ENCODE measurements at regions not wholly inside any gene's neighbourhood (a gene's known extent, or its start where the extent isn't known, plus 50 kb on each side); places are given as distances from the start of the nearest gene placed in this dataset.

GRCh38 chr2:147101941-147102790 is 742.7 kb upstream of the ACVR2A start:
- DNase-seq: no peak

GRCh38 chr2:147100406-147101035 is 744.3 kb upstream of the ACVR2A start:
- no peak for DNase-seq

- DNase-seq: no peak
These were observed 745.0 kb upstream of the ACVR2A start for GRCh38 chr2:147099845-147100244.

GRCh38 chr2:147098940-147099339 is 745.9 kb upstream of the ACVR2A start:
- DNase-seq: no peak

GRCh38 chr2:147097747-147098146 is 747.1 kb upstream of the ACVR2A start:
- no peak for DNase-seq

- no peak for DNase-seq
These were observed 748.2 kb upstream of the ACVR2A start for GRCh38 chr2:147096671-147097070.

- no peak for DNase-seq
These were observed 749.5 kb upstream of the ACVR2A start for GRCh38 chr2:147095376-147095775.

- no peak for DNase-seq
These were observed 750.8 kb upstream of the ACVR2A start for GRCh38 chr2:147094077-147094476.

GRCh38 chr2:147092266-147092665 is 752.6 kb upstream of the ACVR2A start:
- DNase-seq: no peak

GRCh38 chr2:147091448-147091847 is 753.4 kb upstream of the ACVR2A start:
- DNase-seq: no peak

- no peak for DNase-seq
These were observed 756.0 kb upstream of the ACVR2A start for GRCh38 chr2:147088871-147089270.

- DNase-seq: no peak
These were observed 758.1 kb upstream of the ACVR2A start for GRCh38 chr2:147086715-147087114.

- no peak for DNase-seq
These were observed 761.2 kb upstream of the ACVR2A start for GRCh38 chr2:147083664-147084063.

- DNase-seq: peak; percentile 58
These were observed 761.8 kb upstream of the ACVR2A start for GRCh38 chr2:147082850-147083522.

- DNase-seq: no peak
These were observed 763.0 kb upstream of the ACVR2A start for GRCh38 chr2:147081831-147082230.

GRCh38 chr2:147076634-147077033 is 768.2 kb upstream of the ACVR2A start:
- DNase-seq: peak; percentile 56

GRCh38 chr2:147068071-147068470 is 776.8 kb upstream of the ACVR2A start:
- no peak for DNase-seq

- DNase-seq: no peak
These were observed 777.7 kb upstream of the ACVR2A start for GRCh38 chr2:147067136-147067535.

GRCh38 chr2:147062073-147062472 is 782.8 kb upstream of the ACVR2A start:
- DNase-seq: no peak

- no peak for DNase-seq
These were observed 783.6 kb upstream of the ACVR2A start for GRCh38 chr2:147061269-147061668.

- no peak for DNase-seq
These were observed 786.8 kb upstream of the ACVR2A start for GRCh38 chr2:147057892-147058490.

- no peak for DNase-seq
These were observed 793.0 kb upstream of the ACVR2A start for GRCh38 chr2:147051814-147052213.

GRCh38 chr2:147051248-147051647 is 793.6 kb upstream of the ACVR2A start:
- DNase-seq: no peak
